Myocyte (in vitro differentiated cells): ENCODE measurements at regions not wholly inside any gene's neighbourhood (a gene's known extent, or its start where the extent isn't known, plus 50 kb on each side); places are given as distances from the start of the nearest gene placed in this dataset.
"Not testable (repeated sequence)": the region's sequence is repeated elsewhere in the genome, so short reads cannot be mapped to it uniquely, and the experiment has no call there.

ENCODE experiments used
- DNase-seq: peaks from one replicate; pipeline ENCODE4 v3.0.0-alpha.2; 2012; ENCODE audit warnings: low read depth

DNA sequence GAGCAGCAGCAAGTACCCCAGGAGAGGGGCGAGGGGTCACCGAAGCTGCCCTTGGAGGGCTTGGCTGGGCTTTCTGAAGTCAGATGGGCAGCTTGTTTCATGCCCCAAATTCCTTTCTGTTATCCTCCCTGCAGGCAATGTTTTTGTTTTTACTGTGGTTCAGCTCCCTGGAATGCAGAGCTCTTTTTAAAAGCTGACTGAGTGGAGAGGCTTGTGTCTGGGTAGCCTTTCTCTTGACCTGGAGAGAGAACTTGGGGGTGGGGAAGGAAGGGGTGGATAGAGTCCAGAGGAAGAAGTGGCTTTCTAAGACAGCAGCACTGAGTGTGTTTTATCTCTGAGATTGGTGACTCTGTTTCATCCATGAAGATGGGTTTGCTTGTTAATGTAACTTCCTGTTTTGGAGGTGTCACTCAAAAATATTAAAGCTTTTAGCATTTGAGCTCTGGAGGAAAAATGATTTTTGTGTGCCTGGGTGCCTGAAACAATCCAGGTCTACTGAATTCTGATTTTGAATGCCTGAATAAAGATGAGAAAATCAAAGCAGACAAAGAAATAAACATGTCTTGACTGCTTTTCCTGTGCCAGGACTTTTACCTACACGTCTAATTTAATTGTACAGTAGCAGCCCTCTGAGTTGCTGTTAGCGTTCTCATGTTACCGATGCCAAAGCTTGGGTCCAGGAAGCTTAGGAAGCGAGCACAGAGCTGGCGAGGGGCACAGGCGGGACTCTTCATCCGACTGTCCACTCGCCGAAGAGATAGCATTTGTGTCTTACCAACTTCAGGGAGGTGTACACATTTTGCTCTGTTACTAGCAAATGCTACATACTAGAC lies 78.2 kb upstream of the EEF1E1 start:
- peak; percentile 58 for DNase-seq

- DNase-seq = no peak
Measured at GRCh38 chr6:8177721-8178120, 75.4 kb upstream of the EEF1E1 start.

DNA sequence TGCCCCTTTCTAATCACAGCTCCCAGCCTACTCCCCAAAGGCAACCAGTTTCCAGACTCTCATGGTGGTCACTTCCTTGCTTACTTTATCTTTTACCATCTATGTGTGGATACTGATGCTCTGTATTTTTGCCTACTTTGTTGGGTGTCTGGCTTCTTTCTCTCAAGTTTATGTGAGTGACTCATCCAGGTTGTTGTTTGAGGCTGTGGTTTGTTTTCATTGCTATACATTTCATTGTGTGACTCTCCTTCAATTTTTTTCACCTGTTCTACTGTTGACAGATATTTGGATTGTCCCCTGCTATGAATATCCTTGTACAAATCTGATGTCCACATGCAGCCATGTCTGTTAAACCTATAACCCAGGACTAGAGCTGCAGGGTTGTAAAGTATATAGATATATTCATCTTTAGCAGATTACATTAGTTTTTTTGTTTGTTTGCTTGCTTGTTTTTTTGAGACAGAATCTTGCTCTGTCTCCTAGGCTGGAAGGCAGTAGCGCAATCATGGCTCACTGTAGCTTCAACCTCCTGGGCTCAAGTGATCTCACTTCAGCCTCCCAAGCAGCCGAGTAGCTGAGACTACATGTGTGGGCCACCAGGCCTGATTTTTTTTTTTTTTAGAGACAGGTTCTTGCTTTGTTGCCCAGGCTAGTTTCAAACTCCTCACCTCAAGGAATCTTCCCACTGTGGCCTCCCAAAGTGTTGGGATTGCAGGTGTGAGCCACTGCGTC lies 72.9 kb upstream of the EEF1E1 start:
- DNase-seq = no peak

- no peak for DNase-seq
Measured at GRCh38 chr6:8174571-8174970, 72.2 kb upstream of the EEF1E1 start.

DNA sequence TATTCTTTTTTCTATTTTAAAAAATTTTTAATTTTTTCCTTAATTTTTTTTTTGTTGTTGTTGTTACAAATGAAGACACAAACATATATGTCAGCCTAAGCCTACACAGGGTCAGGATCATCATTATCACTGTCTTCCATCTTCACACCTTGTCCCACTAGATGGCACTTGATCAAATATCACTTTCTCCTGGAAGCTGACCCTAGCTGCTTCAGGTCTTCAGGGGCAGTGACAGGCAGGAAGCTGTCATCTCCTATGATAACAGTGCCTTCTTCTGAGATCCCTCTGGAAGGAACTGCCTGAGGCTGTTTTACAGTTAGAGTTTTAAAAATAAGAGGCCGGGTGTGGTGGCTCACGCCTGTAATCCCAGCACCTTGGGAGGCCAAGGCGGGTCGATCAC lies 70.2 kb upstream of the EEF1E1 start:
- DNase-seq = no peak

GRCh38 chr6:8170754-8171153 lies 68.4 kb upstream of the EEF1E1 start:
- DNase-seq = no peak

DNA sequence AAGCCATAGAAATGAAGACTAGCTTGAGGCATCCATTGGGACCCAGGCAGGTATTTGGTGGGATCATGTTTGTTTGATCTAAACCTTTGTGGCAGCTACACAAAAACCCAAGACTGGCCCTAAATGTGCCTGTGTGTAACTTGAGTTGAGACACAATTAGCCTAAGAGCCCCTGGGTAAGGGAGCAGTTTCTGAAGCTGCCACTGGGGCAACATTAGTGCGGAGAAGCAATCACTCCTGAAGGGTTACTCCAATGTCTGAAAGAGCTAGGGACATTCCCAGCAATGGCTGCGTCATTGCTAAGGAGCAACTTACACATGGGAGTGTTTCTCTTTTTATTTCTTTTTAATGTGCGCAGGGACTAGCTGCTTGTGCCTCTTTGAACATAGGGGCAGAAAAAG lies 67.9 kb upstream of the EEF1E1 start:
- DNase-seq = no peak

DNA sequence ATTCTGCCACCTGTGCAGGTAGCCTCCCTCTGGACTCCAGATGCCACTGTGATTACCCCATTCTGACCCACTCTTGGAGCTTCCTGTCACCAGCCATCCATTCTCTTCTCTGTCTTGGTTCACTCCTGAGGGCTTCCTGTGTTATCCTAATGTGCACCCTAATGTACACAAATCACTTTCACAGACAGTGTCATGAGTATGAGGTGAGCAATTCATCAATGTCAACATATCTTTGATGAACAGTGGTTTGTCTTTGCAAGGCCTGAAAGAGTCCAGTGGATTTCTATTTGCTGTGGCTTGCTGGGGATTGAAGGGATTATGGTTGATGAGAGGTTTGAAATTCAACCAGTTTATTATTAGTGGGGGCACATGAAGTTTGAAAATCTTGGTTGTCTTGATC lies 63.8 kb upstream of the EEF1E1 start:
- DNase-seq = no peak

DNA sequence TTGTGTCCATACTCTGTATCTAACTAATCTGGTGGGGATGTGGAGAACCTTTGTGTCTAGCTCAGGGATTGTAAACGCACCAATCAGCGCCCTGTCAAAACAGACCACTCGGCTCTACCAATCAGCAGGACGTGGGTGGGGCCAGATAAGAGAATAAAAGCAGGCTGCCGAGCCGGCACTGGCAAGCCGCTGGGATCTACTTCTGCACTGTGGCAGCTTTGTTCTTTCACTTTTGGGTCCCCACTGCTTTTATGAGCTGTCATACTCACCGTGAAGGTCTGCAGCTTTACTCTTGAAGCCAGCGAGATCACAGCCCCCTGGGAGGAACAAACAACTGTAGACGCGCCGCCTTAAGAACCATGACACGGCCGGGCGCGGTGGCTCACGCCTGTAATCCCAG lies 62.7 kb upstream of the EEF1E1 start:
- not testable (repeated sequence) for DNase-seq

DNA sequence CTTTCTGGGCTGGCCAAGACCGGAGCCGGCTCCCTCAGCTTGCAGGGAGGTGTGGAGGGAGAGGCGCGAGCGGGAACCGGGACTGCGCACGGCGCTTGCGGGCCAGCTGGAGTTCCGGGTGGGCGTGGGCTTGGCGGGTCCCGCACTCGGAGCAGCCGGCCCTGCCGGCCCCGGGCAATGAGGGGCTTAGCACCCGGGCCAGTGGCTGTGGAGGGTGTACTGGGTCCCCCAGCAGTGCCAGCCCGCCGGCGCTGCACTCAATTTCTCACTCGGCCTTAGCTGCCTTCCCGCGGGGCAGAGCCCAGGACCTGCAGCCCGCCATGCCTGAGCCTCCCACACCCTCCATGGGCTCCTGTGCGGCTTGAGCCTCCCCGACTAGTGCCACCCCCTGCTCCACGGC lies 61.9 kb upstream of the EEF1E1 start:
- DNase-seq = not testable (repeated sequence)

DNA sequence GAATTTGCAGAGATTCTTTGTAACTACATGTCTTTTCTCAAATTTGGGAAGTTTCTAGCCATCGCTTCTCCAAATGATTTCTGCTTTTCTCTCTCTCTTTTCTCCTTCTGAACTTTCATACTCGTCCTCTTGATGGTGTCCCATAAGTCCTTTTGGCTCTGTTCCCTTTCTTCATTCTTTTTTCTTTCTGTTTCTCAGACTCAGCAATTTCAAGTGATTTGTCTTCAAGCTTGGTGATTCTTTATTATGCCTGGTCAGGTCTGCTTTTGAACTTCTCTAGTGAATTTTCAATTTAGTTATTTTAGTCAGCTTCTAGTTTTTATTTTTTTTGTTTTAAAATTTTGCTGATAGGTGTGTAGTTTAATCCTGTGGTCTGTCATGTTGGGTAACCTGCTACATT lies 57.6 kb upstream of the EEF1E1 start:
- DNase-seq = no peak

DNA sequence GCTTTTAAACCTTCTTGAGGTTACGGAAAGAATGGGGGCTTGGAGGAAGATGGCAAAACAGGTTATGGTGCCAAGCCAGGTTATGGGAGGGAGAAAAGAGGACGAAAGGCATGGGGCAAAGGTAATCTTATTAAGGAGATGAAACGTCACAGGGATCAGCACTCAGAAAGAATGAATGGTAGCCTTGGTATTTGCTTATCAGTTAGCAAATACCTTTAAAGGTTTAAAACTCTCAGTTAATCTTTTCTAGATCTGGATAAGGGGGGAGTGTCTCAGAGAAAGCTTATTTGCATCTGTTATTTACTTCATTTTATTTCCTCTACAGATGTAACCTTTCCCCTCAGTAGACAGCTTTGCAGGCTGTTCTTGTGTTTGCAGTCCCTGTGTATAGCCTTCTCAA lies 55.5 kb upstream of the EEF1E1 start:
- no peak for DNase-seq

- DNase-seq = no peak
Measured at GRCh38 chr6:8155259-8156012, 53.1 kb upstream of the EEF1E1 start.
